Rectal smooth muscle tissue (tissue), 1 donor: ENCODE measurements at regions not wholly inside any gene's neighbourhood (a gene's known extent, or its start where the extent isn't known, plus 50 kb on each side); places are given as distances from the start of the nearest gene placed in this dataset.

ENCODE experiments used
- H3K27ac ChIP-seq: one replicate; pipeline ENCODE4 v1.7.0; 2013; ENCODE audit warnings: low read depth, low read length, inconsistent platforms
- H3K27me3 ChIP-seq: one replicate; pipeline ENCODE4 v1.7.0; 2013; ENCODE audit warnings: low read length; ENCODE audit not compliant: control insufficient read depth, insufficient read depth
- H3K36me3 ChIP-seq: one replicate; pipeline ENCODE4 v1.7.0; 2013; ENCODE audit warnings: low read length; ENCODE audit not compliant: control insufficient read depth, insufficient read depth
- H3K4me1 ChIP-seq: one replicate; pipeline ENCODE4 v1.7.0; 2013; ENCODE audit warnings: low read length; ENCODE audit not compliant: control insufficient read depth, insufficient read depth
- H3K4me3 ChIP-seq: one replicate; pipeline ENCODE4 v1.7.0; 2013; ENCODE audit warnings: low read length
- H3K9ac ChIP-seq: one replicate; pipeline ENCODE4 v1.7.0; 2013; ENCODE audit warnings: low read length

DNA sequence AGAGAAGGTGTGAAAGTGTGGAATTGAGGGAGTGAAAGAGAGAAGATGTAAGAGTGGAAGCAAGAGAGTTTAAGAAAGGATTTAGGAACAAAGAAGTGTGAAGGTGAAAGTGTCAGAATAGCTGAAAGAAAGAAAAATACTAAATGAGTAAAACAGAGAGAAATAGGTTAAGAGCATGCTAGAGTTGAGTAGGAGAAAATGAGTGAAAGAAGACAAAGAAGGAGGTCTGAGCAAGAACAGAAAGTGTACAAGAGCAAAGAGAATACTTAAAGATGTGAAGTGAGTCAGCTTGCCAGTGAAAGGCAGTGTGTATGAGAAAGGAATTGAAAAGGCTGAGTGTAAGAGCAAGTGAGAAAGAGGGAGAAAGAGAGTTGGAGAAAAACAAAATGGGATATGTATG lies 348.8 kb upstream of the BCHE start:
- Histone ChIP-seq H3K4me1 (no peaks in the 10 kb centered on the region), H3K9ac (no peak overlapping the region), H3K36me3 (no peaks in the 10 kb centered on the region), H3K27ac (no peak overlapping the region), H3K27me3 (no peaks in the 10 kb centered on the region), H3K4me3 (no peak overlapping the region)

GRCh38 chr3:166177130-166177529 lies 339.9 kb upstream of the BCHE start:
- no peaks in the 10 kb centered on the region for H3K36me3 ChIP-seq
- no peaks in the 10 kb centered on the region for H3K27me3 ChIP-seq
- no peak overlapping the region for H3K9ac ChIP-seq
- no peak overlapping the region for H3K4me3 ChIP-seq
- H3K27ac ChIP-seq = no peak overlapping the region
- no peaks in the 10 kb centered on the region for H3K4me1 ChIP-seq

- no peak overlapping the region for H3K4me3 ChIP-seq
- no peaks in the 10 kb centered on the region for H3K36me3 ChIP-seq
- H3K9ac ChIP-seq = no peak overlapping the region
- no peak overlapping the region for H3K27ac ChIP-seq
- no peaks in the 10 kb centered on the region for H3K4me1 ChIP-seq
- H3K27me3 ChIP-seq = no peaks in the 10 kb centered on the region
Measured at GRCh38 chr3:166171695-166172094, 334.5 kb upstream of the BCHE start.

GRCh38 chr3:166169681-166170080 lies 332.5 kb upstream of the BCHE start:
- Histone ChIP-seq H3K36me3 (no peaks in the 10 kb centered on the region), H3K4me3 (no peak overlapping the region), H3K4me1 (no peaks in the 10 kb centered on the region), H3K27me3 (no peaks in the 10 kb centered on the region), H3K27ac (no peak overlapping the region), H3K9ac (no peak overlapping the region)

DNA sequence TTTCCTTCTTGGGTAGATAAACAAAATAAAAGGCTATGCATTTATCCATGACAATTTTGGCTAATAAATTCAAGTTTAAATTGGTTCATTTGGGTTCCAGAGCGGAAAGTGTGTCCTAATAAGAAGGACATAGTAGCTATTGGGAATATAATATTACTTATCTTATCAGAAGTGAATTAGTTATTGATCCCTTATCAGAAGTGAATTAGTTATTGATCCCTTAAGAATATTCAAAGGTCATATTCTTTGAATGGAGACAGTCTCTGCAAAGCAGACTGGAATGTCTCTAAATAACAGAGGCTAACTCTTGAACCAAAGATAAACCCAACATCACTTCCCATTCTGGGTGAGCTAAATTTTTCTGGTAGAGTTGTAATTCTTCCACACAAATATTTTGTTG lies 290.7 kb upstream of the BCHE start:
- Histone ChIP-seq H3K27ac (no peak overlapping the region), H3K9ac (no peak overlapping the region), H3K27me3 (no peaks in the 10 kb centered on the region), H3K36me3 (no peaks in the 10 kb centered on the region), H3K4me3 (no peak overlapping the region), H3K4me1 (no peaks in the 10 kb centered on the region)

DNA sequence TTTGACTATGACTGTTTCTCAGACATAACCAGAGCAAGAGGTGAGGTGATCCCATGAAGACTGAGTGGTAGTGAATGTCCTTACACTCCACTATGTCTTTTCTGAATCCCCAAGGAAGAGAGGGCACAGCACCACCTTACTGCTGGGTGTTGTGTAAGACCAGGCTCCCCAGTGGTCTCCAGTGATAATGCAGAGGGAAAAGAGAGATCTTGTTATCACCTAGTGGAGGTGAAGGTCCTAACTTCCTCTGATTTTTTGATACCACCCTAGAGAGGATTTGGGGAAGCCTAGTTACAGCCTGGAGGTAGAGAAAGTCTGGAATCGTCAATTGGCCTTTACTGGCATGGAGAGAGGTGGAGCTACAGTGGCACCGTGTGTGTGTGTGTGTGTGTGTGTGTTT lies 288.0 kb upstream of the BCHE start:
- no peak overlapping the region for H3K4me3 ChIP-seq
- no peaks in the 10 kb centered on the region for H3K4me1 ChIP-seq
- no peak overlapping the region for H3K9ac ChIP-seq
- no peaks in the 10 kb centered on the region for H3K36me3 ChIP-seq
- H3K27ac ChIP-seq = no peak overlapping the region
- H3K27me3 ChIP-seq = no peaks in the 10 kb centered on the region

GRCh38 chr3:166123576-166123975 lies 286.4 kb upstream of the BCHE start:
- H3K36me3 ChIP-seq = no peaks in the 10 kb centered on the region
- H3K4me1 ChIP-seq = no peaks in the 10 kb centered on the region
- H3K9ac ChIP-seq = no peak overlapping the region
- no peak overlapping the region for H3K4me3 ChIP-seq
- no peaks in the 10 kb centered on the region for H3K27me3 ChIP-seq
- H3K27ac ChIP-seq = no peak overlapping the region

DNA sequence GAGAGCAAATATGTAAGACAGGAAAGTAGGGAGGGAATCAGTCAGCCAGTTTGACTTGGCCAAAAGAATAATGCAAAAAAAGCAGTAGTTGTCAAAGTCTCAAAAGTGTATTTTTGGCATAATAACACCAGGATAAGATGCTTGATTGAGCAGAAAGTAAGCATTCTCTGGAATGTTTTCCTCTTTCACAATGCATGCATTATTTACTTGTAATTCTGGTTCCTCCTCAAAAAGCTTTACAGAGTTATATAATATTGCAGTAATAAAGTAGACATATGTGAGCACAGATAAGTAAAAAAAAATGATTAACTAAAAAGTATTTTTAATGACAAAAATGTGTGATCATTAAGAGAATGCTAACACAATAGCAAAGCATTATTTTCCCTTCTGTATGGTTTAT lies 285.9 kb upstream of the BCHE start:
- Histone ChIP-seq H3K4me3 (no peak overlapping the region), H3K27me3 (no peaks in the 10 kb centered on the region), H3K4me1 (no peaks in the 10 kb centered on the region), H3K36me3 (no peaks in the 10 kb centered on the region), H3K9ac (no peak overlapping the region), H3K27ac (no peak overlapping the region)

- H3K36me3 ChIP-seq = no peaks in the 10 kb centered on the region
Measured at GRCh38 chr3:166118049-166118448, 280.8 kb upstream of the BCHE start.

GRCh38 chr3:166114448-166114847 lies 277.2 kb upstream of the BCHE start:
- no peak overlapping the region for H3K4me3 ChIP-seq
- no peak overlapping the region for H3K27ac ChIP-seq
- H3K4me1 ChIP-seq = peaks cover 2% of the 10 kb centered on the region
- no peak overlapping the region for H3K9ac ChIP-seq
- no peaks in the 10 kb centered on the region for H3K36me3 ChIP-seq
- H3K27me3 ChIP-seq = no peaks in the 10 kb centered on the region

More at GRCh38 chr3:166118049-166118448, 280.8 kb upstream of the BCHE start:
- no peaks in the 10 kb centered on the region for H3K4me1 ChIP-seq
- H3K9ac ChIP-seq = no peak overlapping the region
- no peak overlapping the region for H3K27ac ChIP-seq
- no peaks in the 10 kb centered on the region for H3K27me3 ChIP-seq
- no peak overlapping the region for H3K4me3 ChIP-seq

- H3K9ac ChIP-seq = no peak overlapping the region
- no peaks in the 10 kb centered on the region for H3K27me3 ChIP-seq
- no peak overlapping the region for H3K27ac ChIP-seq
- peaks cover 2% of the 10 kb centered on the region for H3K4me1 ChIP-seq
- no peak overlapping the region for H3K4me3 ChIP-seq
- no peaks in the 10 kb centered on the region for H3K36me3 ChIP-seq
Measured at GRCh38 chr3:166111562-166111961, 274.3 kb upstream of the BCHE start.

GRCh38 chr3:166110102-166110501 lies 272.9 kb upstream of the BCHE start:
- no peak overlapping the region for H3K4me3 ChIP-seq
- no peak overlapping the region for H3K9ac ChIP-seq
- H3K27ac ChIP-seq = no peak overlapping the region
- no peaks in the 10 kb centered on the region for H3K27me3 ChIP-seq
- H3K36me3 ChIP-seq = no peaks in the 10 kb centered on the region
- peaks cover 2% of the 10 kb centered on the region for H3K4me1 ChIP-seq

- H3K27me3 ChIP-seq = no peaks in the 10 kb centered on the region
- no peak overlapping the region for H3K9ac ChIP-seq
- peaks cover under 1% of the 10 kb centered on the region for H3K4me1 ChIP-seq
- H3K27ac ChIP-seq = no peak overlapping the region
- no peak overlapping the region for H3K4me3 ChIP-seq
- H3K36me3 ChIP-seq = no peaks in the 10 kb centered on the region
Measured at GRCh38 chr3:166104938-166105337, 267.7 kb upstream of the BCHE start.
